Vagina (tissue), 2 donors: ENCODE measurements at regions not wholly inside any gene's neighbourhood (a gene's known extent, or its start where the extent isn't known, plus 50 kb on each side); places are given as distances from the start of the nearest gene placed in this dataset. TPM values are rescaled to one million over a fixed set of nuclear protein-coding genes. Genes with fewer than 3 reads are reported as not detected.
A peak's percentile ranks its signal among the peaks of the same experiment; 100 is the strongest.

Source experiments
- DNase-seq, 2 donors: peaks; one replicate each; pipeline ENCODE4 v3.0.0-alpha.2; 2017; ENCODE audit errors: extremely low spot score in 2 of 2
- H3K27ac ChIP-seq: fragments of 200-600 bp; sonication (generic); one replicate; pipeline ENCODE4 v1.5.1; 2019
- H3K27me3 ChIP-seq: fragments of 200-600 bp; sonication (generic); one replicate; pipeline ENCODE4 v1.5.1; 2019
- H3K36me3 ChIP-seq, 2 donors: fragments of 200-600 bp; sonication (generic); one replicate each; pipeline ENCODE4 v1.5.1; 2017 to 2019
- H3K4me1 ChIP-seq: fragments of 200-600 bp; sonication (generic); one replicate; pipeline ENCODE4 v1.5.1; 2019
- H3K4me3 ChIP-seq, 2 donors: fragments of 200-600 bp; sonication (generic); 1 replicate in 1 of 2; 2 replicates in 1 of 2; pipeline ENCODE4 v1.5.1; 2016 to 2019
- H3K9me3 ChIP-seq: fragments of 200-600 bp; sonication (generic); one replicate; pipeline ENCODE4 v1.5.1; 2019
- CTCF ChIP-seq, 3 experiments: fragments of 450-650 bp in 2 of 3; fragments of 200-600 bp in 1 of 3; sonication (generic) in 1 of 3; IDR thresholded peaks; one replicate each; pipeline ENCODE4 v1.5.1; 2017 to 2019; ENCODE audit warnings: antibody characterized with exemption in 3 of 3, mild to moderate bottlenecking in 2 of 3, moderate library complexity in 2 of 3
- POLR2A ChIP-seq, 2 donors: fragments of 450-650 bp; IDR thresholded peaks; one replicate each; pipeline ENCODE4 v1.6.1; 2017; ENCODE audit warnings: antibody characterized with exemption in 2 of 2, mild to moderate bottlenecking in 2 of 2, moderate library complexity in 2 of 2
- POLR2AphosphoS5 ChIP-seq, 2 donors: sonication (generic); formaldehyde crosslinking; IDR thresholded peaks; one replicate each; pipeline ENCODE4 v1.9.0; 2017; ENCODE audit warnings: antibody characterized with exemption in 2 of 2, mild to moderate bottlenecking in 2 of 2, low read depth in 1 of 2; ENCODE audit not compliant: insufficient read depth in 1 of 2
- intact Hi-C: fragments of 100-400 bp; cut with DNase I; formaldehyde crosslinking; loops from one replicate; pipeline ENCODE4 v1.15.1; 2023
- small RNA-seq: library from RNA; depleted of rRNA; stranded (forward); fragments of <200 nt; gene quantifications from one replicate; pipeline ENCODE3, GENCODE V24; 2016

GRCh38 chr4:16952896-16953630, 54.6 kb upstream of the LDB2 start:
- peaks cover 19% of the 10 kb centered on the region for H3K4me1 ChIP-seq
- TF ChIP-seq POLR2AphosphoS5 (IDR thresholded peaks at IDR 0.05; ENCODE audit: insufficient read depth in 1 of 2, low read depth in 1 of 2) (no peak), CTCF (IDR thresholded peaks at IDR 0.05) (no peak), POLR2A (IDR thresholded peaks at IDR 0.05) (no peak)
- DNase-seq: no peak
- H3K4me3 ChIP-seq: peak overlapping the region; percentile 24 to 25
- H3K36me3 ChIP-seq: no peaks in the 10 kb centered on the region
- intact Hi-C loops: no loop called here
- no peaks in the 10 kb centered on the region for H3K9me3 ChIP-seq
- no peaks in the 10 kb centered on the region for H3K27me3 ChIP-seq
- H3K27ac ChIP-seq: no peak overlapping the region

DNA sequence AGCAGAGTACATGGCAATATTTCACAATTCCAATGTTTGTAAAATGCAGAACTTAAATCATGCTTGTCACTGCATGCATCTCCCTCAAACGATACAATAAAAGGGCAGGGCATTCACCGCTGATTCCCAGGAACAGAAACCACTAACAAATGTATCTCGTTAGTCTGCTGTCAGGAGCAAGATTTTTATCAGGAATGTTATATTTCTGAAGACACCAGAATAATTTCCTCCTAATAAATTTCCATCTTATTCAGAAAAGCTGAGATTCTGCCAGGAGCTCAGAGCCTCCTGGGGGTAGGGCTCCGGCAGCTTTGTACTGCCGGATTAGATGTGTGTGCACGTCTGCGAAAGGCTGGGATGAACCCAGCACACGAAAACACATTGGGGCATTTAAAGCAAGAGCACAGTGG, 54.0 kb upstream of the LDB2 start:
- intact Hi-C loops: no loop called here
- Histone ChIP-seq H3K4me1 (peaks cover 19% of the 10 kb centered on the region), H3K9me3 (no peaks in the 10 kb centered on the region), H3K27me3 (no peaks in the 10 kb centered on the region), H3K4me3 (peak overlapping the region; percentile 24 to 25), H3K27ac (no peak overlapping the region), H3K36me3 (no peaks in the 10 kb centered on the region)
- TF ChIP-seq POLR2AphosphoS5 (IDR thresholded peaks at IDR 0.05; ENCODE audit: insufficient read depth in 1 of 2, low read depth in 1 of 2) (peak in 1 of 2 donors; percentile 54), CTCF (IDR thresholded peaks at IDR 0.05) (no peak)
- DNase-seq: no peak

Small RNA genes in the stretch of these regions (small RNA-seq; reads per million reads assigned to genes)
- gene MTND5P4: not detected
- not detected for gene SNORA75B
